GM18505 (cell line): ENCODE measurements at regions not wholly inside any gene's neighbourhood (a gene's known extent, or its start where the extent isn't known, plus 50 kb on each side); places are given as distances from the start of the nearest gene placed in this dataset.
"Not testable (repeated sequence)": the region's sequence is repeated elsewhere in the genome, so short reads cannot be mapped to it uniquely, and the experiment has no call there.

Experiments
- ATAC-seq: cut with Tn5 transposase; IDR thresholded peaks from one replicate; pipeline ENCODE4 v1.9.1; 2021; ENCODE audit not compliant: unreplicated experiment
- POLR2A ChIP-seq: IDR thresholded peaks from 4 replicates; pipeline ENCODE4 v1.6.1; 2011; ENCODE audit warnings: borderline replicate concordance; ENCODE audit not compliant: insufficient read depth, insufficient read length; ENCODE audit errors: extremely low read depth

DNA sequence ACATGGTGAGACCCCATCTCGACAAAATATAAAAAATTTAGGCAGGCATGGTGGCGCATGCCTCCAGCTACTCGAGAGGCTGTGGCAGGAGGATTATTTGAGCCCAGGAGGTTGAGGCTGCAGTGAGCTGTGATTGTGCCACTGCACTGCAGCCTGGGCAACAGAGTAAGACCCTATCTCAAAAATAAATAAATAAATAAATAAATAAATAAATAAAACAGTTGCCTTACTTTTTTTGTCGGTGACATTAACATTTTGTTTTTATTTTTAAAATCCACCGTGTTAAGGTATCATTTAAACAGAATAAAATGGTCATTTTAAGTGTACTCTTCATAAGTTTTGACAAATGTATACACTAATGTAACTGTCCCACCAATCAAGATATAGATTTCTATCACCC, 57.0 kb downstream of the RASL11A start:
- TF ChIP-seq POLR2A = no peak

GRCh38 chr13:27329210-27329609, 58.6 kb downstream of the RASL11A start:
- no peak for ATAC-seq
- TF ChIP-seq POLR2A = no peak

More for the DNA sequence above, 57.0 kb downstream of the RASL11A start:
- ATAC-seq = no peak

GRCh38 chr13:27334774-27335435, 64.3 kb downstream of the RASL11A start:
- ATAC-seq = no peak
- TF ChIP-seq POLR2A = no peak

GRCh38 chr13:27336014-27336673, 65.5 kb downstream of the RASL11A start:
- TF ChIP-seq POLR2A = no peak
- no peak for ATAC-seq

GRCh38 chr13:27338207-27338606, 67.6 kb downstream of the RASL11A start:
- TF ChIP-seq POLR2A = no peak
- no peak for ATAC-seq

- ATAC-seq = no peak
- TF ChIP-seq POLR2A = no peak
Observed at GRCh38 chr13:27338816-27339215, 68.2 kb downstream of the RASL11A start.

- no peak for ATAC-seq
- TF ChIP-seq POLR2A = no peak
Observed at GRCh38 chr13:27339299-27339698, 68.7 kb downstream of the RASL11A start.

DNA sequence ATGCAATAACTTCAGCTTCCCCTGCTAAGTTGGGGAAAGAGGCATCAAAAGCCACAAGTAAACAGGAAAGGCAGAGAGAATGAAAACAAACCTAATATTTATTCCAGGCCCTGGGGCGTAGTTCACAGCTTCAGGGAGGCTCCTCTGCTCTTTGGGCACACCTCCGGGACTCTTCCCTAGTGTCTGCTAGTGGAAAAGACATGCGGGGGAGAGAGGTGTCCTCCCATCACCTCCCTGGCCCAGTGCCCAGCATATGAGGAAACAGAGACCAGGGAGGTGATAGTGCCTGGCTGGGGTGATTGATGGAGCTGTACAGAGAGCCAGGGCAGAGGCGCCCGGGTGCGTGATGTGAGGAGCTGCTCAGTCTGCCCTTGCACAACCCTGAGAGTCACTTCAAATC, 71.0 kb downstream of the RASL11A start:
- no peak for ATAC-seq
- TF ChIP-seq POLR2A = no peak

DNA sequence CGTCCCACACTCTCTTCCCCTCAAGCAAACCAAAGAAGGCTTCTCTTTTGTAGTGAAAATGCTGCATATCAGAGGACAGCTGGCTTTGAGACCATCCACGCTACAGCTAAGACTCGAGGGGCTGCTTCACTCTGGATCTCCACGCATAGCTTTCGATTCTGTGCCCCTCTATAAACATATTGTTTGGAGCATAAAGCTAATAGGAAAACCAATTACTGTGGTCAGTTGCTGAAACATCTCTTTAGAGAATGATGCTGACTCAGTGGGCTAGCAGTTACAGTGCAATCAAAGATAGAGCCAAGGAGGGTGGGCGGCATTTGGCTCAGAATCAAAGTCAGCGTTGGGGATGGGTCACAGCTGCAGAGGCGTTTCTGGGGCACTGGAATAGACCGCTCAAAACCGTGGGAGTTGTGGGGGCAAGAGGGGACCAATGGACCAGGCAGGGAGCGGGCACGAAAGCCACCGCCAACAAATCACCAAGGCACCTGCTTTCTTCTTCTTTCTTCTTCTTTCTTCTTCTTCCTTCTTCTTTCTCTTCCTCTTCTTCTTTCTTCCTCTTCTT, 76.7 kb downstream of the RASL11A start:
- TF ChIP-seq POLR2A = no peak
- ATAC-seq = no peak

DNA sequence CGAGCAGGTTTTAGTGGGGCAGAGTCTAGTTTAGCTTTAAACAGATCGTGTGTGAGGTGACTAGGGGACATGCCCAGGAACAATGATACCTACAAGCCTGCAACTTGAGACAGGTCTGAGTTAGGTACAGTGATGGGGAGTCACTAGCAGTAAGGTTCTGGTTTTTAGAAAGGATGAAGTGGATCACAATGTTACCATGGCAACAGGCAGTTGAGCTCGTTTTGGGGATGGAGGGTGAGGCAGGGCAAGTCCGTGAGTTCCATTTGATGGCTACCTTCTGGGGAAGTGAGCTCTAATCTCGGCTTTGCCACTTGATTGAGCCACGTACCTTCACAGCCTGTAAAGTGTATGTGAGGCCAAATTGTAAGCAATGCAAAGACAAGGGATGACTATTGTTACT, 76.0 kb upstream of the GTF3A start:
- no peak for ATAC-seq
- TF ChIP-seq POLR2A = no peak

DNA sequence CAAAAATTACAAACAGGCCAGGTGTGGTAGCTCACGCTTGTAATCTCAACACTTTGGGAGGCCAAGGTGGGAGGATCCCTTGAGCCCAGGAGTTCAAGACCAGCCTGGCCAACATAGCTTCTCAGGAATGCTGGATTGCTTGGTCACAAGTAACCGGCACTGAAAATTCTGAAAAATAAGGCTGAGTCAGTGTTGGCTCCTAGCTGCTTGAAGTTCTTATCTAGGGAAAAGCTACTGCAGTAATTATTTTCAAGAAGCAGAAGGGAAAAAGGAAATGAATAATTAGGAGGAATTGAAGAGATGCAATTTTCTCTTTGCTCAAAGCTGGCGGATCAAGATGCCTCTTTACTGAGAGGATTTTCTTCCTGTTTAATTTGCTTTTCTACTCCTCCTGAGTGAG, 75.0 kb upstream of the GTF3A start:
- ATAC-seq = no peak
- TF ChIP-seq POLR2A = no peak

GRCh38 chr13:27350825-27351224, 73.6 kb upstream of the GTF3A start:
- ATAC-seq = not testable (repeated sequence)

- ATAC-seq = peak; percentile 14
- TF ChIP-seq POLR2A = no peak
Observed at GRCh38 chr13:27352698-27353097, 71.7 kb upstream of the GTF3A start.

DNA sequence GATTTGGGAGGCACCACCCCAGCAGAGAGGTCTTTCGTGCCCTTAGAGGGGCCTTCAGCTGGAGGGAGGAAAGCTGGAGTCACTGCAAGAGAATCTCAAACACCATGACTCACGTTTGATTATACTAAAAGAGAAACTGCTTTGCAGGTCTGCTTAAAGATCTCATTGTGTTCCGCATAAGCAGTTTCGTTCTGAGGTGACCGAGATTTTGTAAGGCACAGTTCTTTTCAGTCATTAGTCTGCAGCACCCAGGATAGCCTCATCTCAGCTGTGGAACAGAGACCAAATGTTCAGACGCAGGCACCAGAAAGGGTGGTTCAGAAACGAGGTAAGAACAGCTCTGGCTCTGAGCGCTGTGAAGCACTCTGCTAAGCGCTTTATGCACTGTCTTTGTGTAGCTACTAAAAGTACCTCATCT, 71.2 kb upstream of the GTF3A start:
- ATAC-seq = peak; percentile 97
- no peak for TF ChIP-seq POLR2A
